ENCODE measurements at regions not wholly inside any gene's neighbourhood (a gene's known extent, or its start where the extent isn't known, plus 50 kb on each side); places are given as distances from the start of the nearest gene placed in this dataset.

DNA sequence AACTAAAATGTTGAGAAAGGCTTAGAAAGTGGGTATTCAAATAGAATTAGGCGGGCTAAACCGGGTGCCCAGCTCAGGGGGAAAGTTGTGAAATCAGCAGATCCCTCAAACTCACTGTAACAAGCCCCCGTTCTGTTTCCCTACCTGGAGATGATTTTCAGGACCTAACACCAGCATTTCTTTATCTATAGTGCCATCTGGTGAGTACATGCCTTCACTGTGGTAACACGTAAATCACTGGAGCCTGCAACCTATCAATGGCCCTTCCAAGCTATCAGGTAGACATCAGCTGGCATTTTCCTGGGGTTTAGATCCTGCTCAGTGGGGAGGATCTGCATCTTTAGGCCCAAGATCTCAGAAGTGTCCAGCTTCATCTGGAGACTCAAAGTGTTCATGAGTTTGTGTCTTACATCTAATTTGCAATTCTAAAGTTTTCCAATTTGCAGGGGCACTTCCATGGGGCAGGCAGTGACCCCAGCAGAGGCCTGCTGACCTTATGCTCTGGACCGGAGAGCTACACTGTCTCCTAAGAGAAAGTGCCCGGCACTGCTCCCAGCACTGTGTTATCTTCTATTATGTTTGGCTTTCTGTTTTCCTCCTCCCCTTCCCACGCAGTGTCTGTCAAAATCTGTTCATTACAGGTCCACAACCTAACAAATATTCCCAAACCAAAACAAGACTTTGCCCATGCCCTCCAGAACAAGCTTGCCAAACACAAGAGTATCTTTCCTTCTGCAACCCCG, 132.5 kb downstream of the LSM5 start:
- TF ChIP-seq EP300 (conservative IDR thresholded peaks at IDR 0.05; ENCODE audit: poor library complexity, severe bottlenecking) (no peak), RAD21 (conservative IDR thresholded peaks at IDR 0.05) (peak; percentile 94), EZH2 (IDR thresholded peaks at IDR 0.05; ENCODE audit: borderline replicate concordance, insufficient read depth, low read length, poor library complexity, severe bottlenecking) (no peak), CTCF (IDR thresholded peaks at IDR 0.05; ENCODE audit: poor library complexity, severe bottlenecking) (peak; percentile 86)

Measured in neural cell (in vitro differentiated cells).